HEK293 (cell line): ENCODE measurements at regions not wholly inside any gene's neighbourhood (a gene's known extent, or its start where the extent isn't known, plus 50 kb on each side); places are given as distances from the start of the nearest gene placed in this dataset.
A peak's percentile ranks its signal among the peaks of the same experiment; 100 is the strongest.

ENCODE experiments used
- CTCF ChIA-PET: fragments of 350-600 bp; formaldehyde crosslinking; extraction: SDS; loops from one replicate; lab custom pipeline; 2021; ENCODE audit warnings: antibody characterized with exemption; lab: Yijun Ruan, JAX
- POLR2A ChIA-PET: fragments of 300-600 bp; formaldehyde crosslinking; extraction: SDS; loops from one replicate; lab custom pipeline; 2020; ENCODE audit warnings: antibody characterized with exemption, inconsistent platforms; lab: Yijun Ruan, JAX
- H3K27ac ChIP-seq: fragments of 200-500 bp; sonication (Bioruptor generic); 2 replicates; pipeline ENCODE4 v1.5.1; 2014; ENCODE audit warnings: low read depth, low read length, control low read depth, inconsistent platforms; ENCODE audit errors: extremely low read depth
- H3K36me3 ChIP-seq, 2 experiments: fragments of 200-500 bp in 1 of 2; sonication (Bioruptor generic) in 1 of 2; 1 replicate in 1 of 2; 2 replicates in 1 of 2; pipeline ENCODE4 v1.5.1; 2014 to 2017; ENCODE audit warnings: inconsistent platforms in 2 of 2, low read length in 2 of 2; ENCODE audit not compliant: control insufficient read depth in 2 of 2, insufficient read depth in 1 of 2
- H3K4me1 ChIP-seq: fragments of 200-500 bp; sonication (Bioruptor generic); 2 replicates; pipeline ENCODE4 v1.5.1; 2014; ENCODE audit warnings: mild to moderate bottlenecking, low read length, inconsistent platforms; ENCODE audit not compliant: control insufficient read depth, insufficient read depth
- H3K4me3 ChIP-seq: 2 replicates; pipeline ENCODE4 v1.5.1; 2011; ENCODE audit warnings: low read depth, mild to moderate bottlenecking, control low read depth, low read length, moderate library complexity
- H3K9me3 ChIP-seq: fragments of 200-500 bp; sonication (Bioruptor generic); 2 replicates; pipeline ENCODE4 v1.5.1; 2014; ENCODE audit warnings: low read depth, low read length, inconsistent platforms; ENCODE audit not compliant: control insufficient read depth, insufficient read depth
- GLI4 ChIP-seq: fragments of 450-650 bp; formaldehyde crosslinking; IDR thresholded peaks from 2 replicates; pipeline ENCODE4 v1.5.1; 2016; ENCODE audit warnings: missing biosample characterization, missing genetic modification characterization
- GLIS2 ChIP-seq: fragments of 450-650 bp; formaldehyde crosslinking; IDR thresholded peaks from 2 replicates; pipeline ENCODE4 v1.5.1; 2016; ENCODE audit warnings: missing biosample characterization, missing genetic modification characterization
- SP7 ChIP-seq: fragments of 450-650 bp; formaldehyde crosslinking; IDR thresholded peaks from 2 replicates; pipeline ENCODE4 v1.5.1; 2016; ENCODE audit warnings: missing biosample characterization, missing genetic modification characterization
- WT1 ChIP-seq: fragments of 450-650 bp; formaldehyde crosslinking; IDR thresholded peaks from 2 replicates; pipeline ENCODE4 v1.5.1; 2016; ENCODE audit warnings: missing biosample characterization, missing genetic modification characterization
- ZNF133 ChIP-seq: fragments of 450-650 bp; formaldehyde crosslinking; IDR thresholded peaks from 2 replicates; pipeline ENCODE4 v1.5.1; 2016; ENCODE audit warnings: missing biosample characterization, missing genetic modification characterization
- ZNF16 ChIP-seq: fragments of 450-650 bp; formaldehyde crosslinking; IDR thresholded peaks from 2 replicates; pipeline ENCODE4 v1.5.1; 2016; ENCODE audit warnings: low read depth, missing biosample characterization, missing genetic modification characterization
- ZNF23 ChIP-seq: fragments of 450-650 bp; formaldehyde crosslinking; IDR thresholded peaks from 2 replicates; pipeline ENCODE4 v1.5.1; 2016; ENCODE audit warnings: missing biosample characterization, missing genetic modification characterization, borderline replicate concordance
- ZNF394 ChIP-seq: fragments of 450-650 bp; formaldehyde crosslinking; IDR thresholded peaks from 2 replicates; pipeline ENCODE4 v1.5.1; 2016; ENCODE audit warnings: missing biosample characterization, missing genetic modification characterization, mild to moderate bottlenecking, moderate library complexity, borderline replicate concordance
- ZNF624 ChIP-seq: fragments of 450-650 bp; formaldehyde crosslinking; IDR thresholded peaks from 2 replicates; pipeline ENCODE4 v1.5.1; 2017; ENCODE audit warnings: missing biosample characterization, missing genetic modification characterization
- ZNF692 ChIP-seq: fragments of 450-650 bp; formaldehyde crosslinking; IDR thresholded peaks from 2 replicates; pipeline ENCODE4 v1.5.1; 2016; ENCODE audit warnings: missing biosample characterization, missing genetic modification characterization
- ZNF701 ChIP-seq: fragments of 450-650 bp; formaldehyde crosslinking; IDR thresholded peaks from 2 replicates; pipeline ENCODE4 v1.5.1; 2016; ENCODE audit warnings: missing biosample characterization, missing genetic modification characterization
- ZSCAN23 ChIP-seq: fragments of 450-650 bp; formaldehyde crosslinking; IDR thresholded peaks from 2 replicates; pipeline ENCODE4 v1.5.1; 2016; ENCODE audit warnings: missing biosample characterization, missing genetic modification characterization
- TF ChIP-seq, protein P1 (sequence below): fragments of 450-650 bp; formaldehyde crosslinking; IDR thresholded peaks from 2 replicates; pipeline ENCODE4 v1.5.1; 2016; ENCODE audit warnings: missing biosample characterization, missing genetic modification characterization

DNA sequence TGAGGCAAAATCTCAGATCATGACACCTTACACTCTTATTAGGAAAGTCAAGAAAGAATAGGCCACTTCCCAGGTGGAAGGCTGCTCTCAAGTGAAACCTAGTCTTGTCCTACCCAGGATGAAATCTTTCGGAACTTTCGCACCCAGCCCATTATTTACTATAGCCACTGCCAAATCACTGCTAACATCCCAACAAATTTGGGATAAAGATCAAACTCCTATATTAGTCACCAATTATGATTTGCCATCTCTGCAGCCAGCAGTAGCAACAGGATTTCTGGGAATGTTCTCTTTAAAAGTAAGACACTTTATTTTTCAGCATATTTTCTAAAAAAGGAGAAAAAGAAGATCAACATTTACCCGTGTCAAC lies 224.6 kb downstream of the GAS1 start:
- CTCF ChIA-PET, result interaction anchor here (0.7 to 1.4 kb wide), 3 partner anchors 14 to 235 kb away, joined by 4 to 5 read pairs (median 4); no protein-coding TSS in a partner anchor
- H3K9me3 ChIP-seq, result no peaks in the 10 kb centered on the region
- H3K4me1 ChIP-seq, result peaks cover 10% of the 10 kb centered on the region
- no peak overlapping the region for H3K4me3 ChIP-seq
- TF ChIP-seq ZNF701 (no peak), ZNF23 (tag by site-specific recombination) (no peak), ZNF692 (tag by site-specific recombination) (no peak), ZNF394 (tag by site-specific recombination) (no peak), ZSCAN23 (no peak), GLI4 (no peak)
- TF ChIP-seq, protein P1, sequence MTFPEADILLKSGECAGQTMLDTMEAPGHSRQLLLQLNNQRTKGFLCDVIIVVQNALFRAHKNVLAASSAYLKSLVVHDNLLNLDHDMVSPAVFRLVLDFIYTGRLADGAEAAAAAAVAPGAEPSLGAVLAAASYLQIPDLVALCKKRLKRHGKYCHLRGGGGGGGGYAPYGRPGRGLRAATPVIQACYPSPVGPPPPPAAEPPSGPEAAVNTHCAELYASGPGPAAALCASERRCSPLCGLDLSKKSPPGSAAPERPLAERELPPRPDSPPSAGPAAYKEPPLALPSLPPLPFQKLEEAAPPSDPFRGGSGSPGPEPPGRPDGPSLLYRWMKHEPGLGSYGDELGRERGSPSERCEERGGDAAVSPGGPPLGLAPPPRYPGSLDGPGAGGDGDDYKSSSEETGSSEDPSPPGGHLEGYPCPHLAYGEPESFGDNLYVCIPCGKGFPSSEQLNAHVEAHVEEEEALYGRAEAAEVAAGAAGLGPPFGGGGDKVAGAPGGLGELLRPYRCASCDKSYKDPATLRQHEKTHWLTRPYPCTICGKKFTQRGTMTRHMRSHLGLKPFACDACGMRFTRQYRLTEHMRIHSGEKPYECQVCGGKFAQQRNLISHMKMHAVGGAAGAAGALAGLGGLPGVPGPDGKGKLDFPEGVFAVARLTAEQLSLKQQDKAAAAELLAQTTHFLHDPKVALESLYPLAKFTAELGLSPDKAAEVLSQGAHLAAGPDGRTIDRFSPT (tag by site-specific recombination), result no peak
- no peak overlapping the region for H3K27ac ChIP-seq
- POLR2A ChIA-PET, result no interaction called here
- H3K36me3 ChIP-seq, result no peaks in the 10 kb centered on the region

DNA sequence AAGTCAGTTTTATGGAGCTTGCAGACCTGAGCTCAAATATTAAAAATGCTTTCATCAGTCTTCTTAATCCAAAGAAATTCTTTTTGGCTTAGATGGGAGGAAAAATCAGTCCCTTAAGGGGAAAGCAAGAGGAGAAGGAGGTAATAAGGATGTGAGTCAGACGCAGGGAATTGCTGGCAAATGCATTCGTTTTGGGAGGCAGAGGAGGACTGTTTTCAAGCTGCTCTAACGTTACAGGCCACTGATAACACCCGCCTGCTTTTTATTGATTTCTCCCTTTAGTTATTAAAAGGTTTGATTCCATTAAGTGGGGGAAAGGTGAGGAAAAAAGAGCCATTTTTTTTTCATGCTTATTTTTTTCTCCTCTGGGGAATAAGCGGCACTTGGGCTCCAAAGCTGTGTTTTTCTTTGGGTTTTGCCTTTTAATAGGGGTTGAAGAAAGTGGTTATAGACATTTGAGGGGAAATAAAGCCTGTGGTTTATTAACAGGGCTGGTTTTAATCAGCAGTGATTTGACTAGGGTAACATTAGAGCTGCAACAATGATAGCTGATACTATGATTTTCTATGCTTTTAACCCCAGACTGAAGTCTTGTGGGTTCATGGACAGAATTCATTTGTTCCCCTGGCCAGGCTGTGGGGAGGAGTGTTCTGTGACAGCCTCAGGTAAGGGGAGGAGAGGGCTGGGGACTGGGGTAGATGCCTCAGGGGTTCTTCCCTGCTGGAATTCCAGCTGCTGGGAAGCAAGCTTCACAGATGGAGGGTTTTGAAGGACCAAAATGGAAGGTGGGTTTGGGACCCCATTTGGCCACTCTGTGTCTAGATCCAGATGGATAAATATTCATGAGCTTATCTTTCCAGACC lies 225.2 kb downstream of the GAS1 start:
- peak; percentile 47; the same call in 1 of the 2 replicates for TF ChIP-seq SP7 (tag by site-specific recombination)
- peak; percentile 71; the same call in 1 of the 2 replicates for TF ChIP-seq WT1 (tag by site-specific recombination)
- TF ChIP-seq ZNF624, result no peak
- no peak for TF ChIP-seq ZNF16 (tag by site-specific recombination)
- H3K27ac ChIP-seq, result no peak overlapping the region
- H3K4me1 ChIP-seq, result peaks cover 10% of the 10 kb centered on the region
- ChIA-PET CTCF (interaction anchor here (0.6 to 1.4 kb wide), 5 partner anchors 9 to 234 kb away, joined by 3 to 5 read pairs (median 4); no protein-coding TSS in a partner anchor), POLR2A (no interaction called here)
- no peak overlapping the region for H3K4me3 ChIP-seq
- no peaks in the 10 kb centered on the region for H3K9me3 ChIP-seq
- H3K36me3 ChIP-seq, result no peaks in the 10 kb centered on the region

GRCh38 chr9:86721226-86721781 lies 226.0 kb downstream of the GAS1 start:
- H3K27ac ChIP-seq, result no peak overlapping the region
- TF ChIP-seq ZNF133, result no peak
- TF ChIP-seq GLIS2 (tag by site-specific recombination), result 0 out of 2 replicates have a peak, but pooled peaks have one; percentile 32
- POLR2A ChIA-PET, result no interaction called here
- peaks cover 10% of the 10 kb centered on the region for H3K4me1 ChIP-seq
- no peaks in the 10 kb centered on the region for H3K36me3 ChIP-seq
- H3K9me3 ChIP-seq, result no peaks in the 10 kb centered on the region
- H3K4me3 ChIP-seq, result no peak overlapping the region
- CTCF ChIA-PET, result interaction anchor here (0.6 to 1.4 kb wide), 4 partner anchors 8 to 46 kb away, joined by 3 to 4 read pairs (median 3); no protein-coding TSS in a partner anchor
